KMS-11 (cell line): ENCODE measurements at regions not wholly inside any gene's neighbourhood (a gene's known extent, or its start where the extent isn't known, plus 50 kb on each side); places are given as distances from the start of the nearest gene placed in this dataset.

Source experiments
- H2AFZ ChIP-seq: fragments of 200-600 bp; sonication (generic); 2 replicates; pipeline ENCODE4 v1.6.1; 2016; ENCODE audit warnings: antibody characterized with exemption, mixed run types, low read depth
- H3K27ac ChIP-seq: fragments of 200-600 bp; sonication (generic); 2 replicates; pipeline ENCODE4 v1.6.1; 2016; ENCODE audit warnings: mild to moderate bottlenecking, mixed run types
- H3K27me3 ChIP-seq: fragments of 200-600 bp; sonication (generic); 2 replicates; pipeline ENCODE4 v1.6.1; 2017; ENCODE audit warnings: mild to moderate bottlenecking, low read depth, mixed run types, moderate library complexity; ENCODE audit not compliant: insufficient read depth
- H3K36me3 ChIP-seq: fragments of 200-600 bp; sonication (generic); 2 replicates; pipeline ENCODE4 v1.6.1; 2017; ENCODE audit warnings: mild to moderate bottlenecking, mixed run types; ENCODE audit not compliant: insufficient read depth
- H3K4me1 ChIP-seq: fragments of 200-600 bp; sonication (generic); 2 replicates; pipeline ENCODE4 v1.6.1; 2016; ENCODE audit warnings: mild to moderate bottlenecking, low read depth, mixed run types; ENCODE audit not compliant: poor library complexity, severe bottlenecking
- H3K4me2 ChIP-seq: fragments of 200-600 bp; sonication (generic); 2 replicates; pipeline ENCODE4 v1.7.0; 2016; ENCODE audit warnings: mild to moderate bottlenecking, mixed run types
- H3K4me3 ChIP-seq: fragments of 200-600 bp; sonication (generic); IDR thresholded peaks from 2 replicates; pipeline ENCODE4 v1.6.1; 2017; ENCODE audit warnings: low read depth, low read length, mixed read lengths; ENCODE audit not compliant: insufficient read depth
- H3K79me2 ChIP-seq: fragments of 200-600 bp; sonication (generic); 2 replicates; pipeline ENCODE4 v1.6.1; 2016; ENCODE audit warnings: low read depth, mixed run types; ENCODE audit not compliant: insufficient read depth
- H3K9ac ChIP-seq: fragments of 200-600 bp; sonication (generic); 2 replicates; pipeline ENCODE4 v1.6.1; 2016; ENCODE audit warnings: mild to moderate bottlenecking, mixed run types
- H4K20me1 ChIP-seq: fragments of 200-600 bp; sonication (generic); 2 replicates; pipeline ENCODE4 v1.6.1; 2016; ENCODE audit warnings: mild to moderate bottlenecking, mixed run types; ENCODE audit not compliant: insufficient read depth
- TF ChIP-seq, protein P1 (sequence below): fragments of 200-600 bp; sonication (generic); conservative IDR thresholded peaks from 2 replicates; pipeline ENCODE4 v1.6.1; 2017; ENCODE audit warnings: low read depth, mild to moderate bottlenecking, antibody characterized with exemption, low read length, moderate library complexity, mixed read lengths

DNA sequence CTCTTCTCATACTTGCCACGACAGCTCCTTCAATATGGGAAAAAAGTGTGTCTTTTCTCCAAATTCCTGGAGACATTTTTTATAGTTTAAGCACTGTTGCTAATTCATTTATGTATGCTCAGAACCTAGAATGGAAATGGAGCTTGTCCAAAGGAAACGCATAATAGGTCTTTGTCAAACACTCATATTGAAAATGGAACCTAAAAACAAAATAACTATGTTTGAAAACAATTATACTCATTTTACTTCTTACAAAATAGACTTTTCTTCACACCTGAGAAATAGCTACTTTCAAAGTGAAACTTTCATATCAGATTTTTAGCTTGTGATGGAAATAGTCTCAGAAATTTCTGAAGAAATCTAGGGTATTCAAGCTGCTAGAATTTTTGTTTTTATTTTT lies 529.7 kb upstream of the BOD1L1 start:
- TF ChIP-seq, protein P1, sequence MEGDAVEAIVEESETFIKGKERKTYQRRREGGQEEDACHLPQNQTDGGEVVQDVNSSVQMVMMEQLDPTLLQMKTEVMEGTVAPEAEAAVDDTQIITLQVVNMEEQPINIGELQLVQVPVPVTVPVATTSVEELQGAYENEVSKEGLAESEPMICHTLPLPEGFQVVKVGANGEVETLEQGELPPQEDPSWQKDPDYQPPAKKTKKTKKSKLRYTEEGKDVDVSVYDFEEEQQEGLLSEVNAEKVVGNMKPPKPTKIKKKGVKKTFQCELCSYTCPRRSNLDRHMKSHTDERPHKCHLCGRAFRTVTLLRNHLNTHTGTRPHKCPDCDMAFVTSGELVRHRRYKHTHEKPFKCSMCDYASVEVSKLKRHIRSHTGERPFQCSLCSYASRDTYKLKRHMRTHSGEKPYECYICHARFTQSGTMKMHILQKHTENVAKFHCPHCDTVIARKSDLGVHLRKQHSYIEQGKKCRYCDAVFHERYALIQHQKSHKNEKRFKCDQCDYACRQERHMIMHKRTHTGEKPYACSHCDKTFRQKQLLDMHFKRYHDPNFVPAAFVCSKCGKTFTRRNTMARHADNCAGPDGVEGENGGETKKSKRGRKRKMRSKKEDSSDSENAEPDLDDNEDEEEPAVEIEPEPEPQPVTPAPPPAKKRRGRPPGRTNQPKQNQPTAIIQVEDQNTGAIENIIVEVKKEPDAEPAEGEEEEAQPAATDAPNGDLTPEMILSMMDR: no peak
- no peak overlapping the region for H3K4me3 ChIP-seq
- no peak overlapping the region for H3K27ac ChIP-seq
- no peaks in the 10 kb centered on the region for H3K36me3 ChIP-seq
- H2AFZ ChIP-seq: no peak overlapping the region
- no peaks in the 10 kb centered on the region for H3K79me2 ChIP-seq
- no peaks in the 10 kb centered on the region for H3K4me1 ChIP-seq
- no peaks in the 10 kb centered on the region for H3K27me3 ChIP-seq
- no peaks in the 10 kb centered on the region for H4K20me1 ChIP-seq
- H3K9ac ChIP-seq: no peak overlapping the region
- no peak overlapping the region for H3K4me2 ChIP-seq

DNA sequence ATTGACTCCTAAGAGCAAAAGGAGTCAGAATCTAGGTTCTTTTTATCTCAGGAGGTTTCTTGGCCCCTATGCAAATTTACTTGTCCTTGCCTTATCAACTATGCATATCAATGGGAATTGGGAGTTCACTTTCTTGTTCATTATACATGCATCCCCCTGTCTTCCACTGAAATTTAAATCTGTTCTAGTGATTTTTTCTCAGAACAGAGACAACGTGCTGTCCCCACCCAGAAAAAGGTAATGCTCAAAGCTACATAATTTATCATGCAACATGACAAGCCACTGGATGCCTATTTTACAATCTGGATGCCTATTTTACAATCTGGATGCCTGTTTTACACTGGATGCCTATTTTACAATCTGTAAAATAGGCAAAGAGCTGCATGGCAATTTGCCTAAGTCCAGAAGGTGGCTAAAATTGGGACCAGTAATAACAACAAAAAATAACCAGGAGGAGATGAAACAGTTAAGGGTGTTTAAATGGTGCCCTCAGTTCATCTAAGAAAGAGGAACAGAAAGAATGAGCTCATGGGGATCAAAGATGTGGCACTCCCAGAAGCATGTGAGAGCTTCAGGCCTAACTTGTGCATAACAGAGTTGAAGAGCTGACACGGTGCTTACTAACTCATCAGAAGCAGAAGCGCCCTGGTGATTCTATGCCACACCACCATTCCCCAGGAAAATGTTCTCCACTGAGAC lies 537.8 kb upstream of the BOD1L1 start:
- H3K36me3 ChIP-seq: no peaks in the 10 kb centered on the region
- no peaks in the 10 kb centered on the region for H3K4me1 ChIP-seq
- H4K20me1 ChIP-seq: no peaks in the 10 kb centered on the region
- no peak overlapping the region for H3K27ac ChIP-seq
- no peaks in the 10 kb centered on the region for H3K79me2 ChIP-seq
- H3K4me3 ChIP-seq: no peak overlapping the region
- no peak overlapping the region for H2AFZ ChIP-seq
- H3K27me3 ChIP-seq: no peaks in the 10 kb centered on the region
- no peak overlapping the region for H3K4me2 ChIP-seq
- no peak overlapping the region for H3K9ac ChIP-seq
- TF ChIP-seq, protein P1: no peak

DNA sequence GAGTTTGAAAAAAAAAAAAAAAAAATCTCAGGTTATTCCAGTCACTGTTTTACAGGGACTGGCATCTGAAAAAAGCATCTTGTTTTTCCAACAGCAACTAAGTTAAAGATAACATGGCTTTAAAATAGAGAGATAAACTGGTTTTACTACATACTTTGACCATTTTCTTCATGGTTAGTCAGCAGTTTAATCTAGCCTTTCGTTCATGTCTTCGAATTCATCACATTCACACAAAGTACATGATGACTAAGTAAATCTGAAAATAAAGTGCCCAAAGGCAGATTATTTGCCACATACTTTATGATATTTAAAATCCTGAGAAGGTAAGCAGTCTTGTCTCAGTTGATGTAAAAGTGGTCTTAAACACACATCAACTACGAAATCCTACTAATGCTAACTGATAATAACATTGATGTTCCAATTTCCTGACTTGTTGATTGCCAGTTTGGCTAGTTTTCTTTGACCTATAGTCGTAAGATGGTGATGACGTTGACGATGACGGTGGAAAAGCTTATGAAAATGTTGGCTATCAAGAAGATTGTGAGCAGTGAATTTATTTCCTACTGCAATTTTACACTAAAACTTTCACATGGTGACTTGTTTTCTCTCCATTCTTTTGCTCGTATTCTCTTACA lies 540.5 kb upstream of the BOD1L1 start:
- H3K27me3 ChIP-seq: no peaks in the 10 kb centered on the region
- no peaks in the 10 kb centered on the region for H3K4me1 ChIP-seq
- no peak overlapping the region for H3K27ac ChIP-seq
- no peak overlapping the region for H2AFZ ChIP-seq
- TF ChIP-seq, protein P1: no peak
- no peak overlapping the region for H3K4me2 ChIP-seq
- H3K4me3 ChIP-seq: no peak overlapping the region
- no peaks in the 10 kb centered on the region for H3K36me3 ChIP-seq
- H3K9ac ChIP-seq: no peak overlapping the region
- H4K20me1 ChIP-seq: no peaks in the 10 kb centered on the region
- H3K79me2 ChIP-seq: no peaks in the 10 kb centered on the region

DNA sequence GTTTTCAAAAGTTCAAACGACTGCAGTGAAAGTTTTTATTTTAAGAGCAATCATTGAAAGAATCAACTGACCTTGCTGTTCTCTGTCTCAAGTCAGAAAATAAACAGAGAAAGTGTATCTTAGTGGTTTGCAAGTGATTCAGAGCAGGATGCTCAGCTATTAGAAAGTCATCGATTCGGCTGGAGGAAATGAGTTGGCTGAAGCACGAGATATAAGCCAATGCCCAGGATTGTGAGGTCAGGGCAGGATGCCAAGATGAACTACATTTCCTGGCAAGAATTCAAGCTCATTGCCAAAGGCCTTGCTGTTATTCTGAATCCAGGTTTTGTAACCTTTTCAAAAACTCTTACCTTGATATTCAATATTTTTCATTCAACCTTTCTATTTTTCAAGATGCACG lies 541.4 kb upstream of the BOD1L1 start:
- Histone ChIP-seq H3K79me2 (no peaks in the 10 kb centered on the region), H3K9ac (no peak overlapping the region), H3K4me3 (no peak overlapping the region), H4K20me1 (no peaks in the 10 kb centered on the region), H2AFZ (no peak overlapping the region), H3K36me3 (no peaks in the 10 kb centered on the region), H3K4me2 (no peak overlapping the region), H3K27me3 (no peaks in the 10 kb centered on the region), H3K27ac (no peak overlapping the region), H3K4me1 (no peaks in the 10 kb centered on the region)
- TF ChIP-seq, protein P1: no peak
